Mesenchymal stem cell (in vitro differentiated cells and primary cell): ENCODE measurements at regions not wholly inside any gene's neighbourhood (a gene's known extent, or its start where the extent isn't known, plus 50 kb on each side); places are given as distances from the start of the nearest gene placed in this dataset.
A peak's percentile ranks its signal among the peaks of the same experiment; 100 is the strongest.

ENCODE experiments used
- DNase-seq: peaks from one replicate; pipeline ENCODE4 v3.0.0-alpha.2; 2013
- H2AFZ ChIP-seq: one replicate; pipeline ENCODE4 v1.6.1; 2013; ENCODE audit warnings: low read depth, mild to moderate bottlenecking, control low read depth, inconsistent platforms, low read length, moderate library complexity
- H2AK5ac ChIP-seq: 2 replicates; pipeline ENCODE4 v1.6.1; 2013; ENCODE audit warnings: low read length, moderate library complexity, mild to moderate bottlenecking, inconsistent platforms; ENCODE audit not compliant: severe bottlenecking
- H2BK120ac ChIP-seq: one replicate; pipeline ENCODE4 v1.6.1; 2013; ENCODE audit warnings: low read depth, mild to moderate bottlenecking, inconsistent platforms, low read length, moderate library complexity
- H2BK12ac ChIP-seq, 2 experiments: one replicate each; pipeline ENCODE4 v1.6.1; 2013; ENCODE audit warnings: inconsistent platforms in 2 of 2, low read length in 2 of 2, mild to moderate bottlenecking in 2 of 2, moderate library complexity in 2 of 2, control low read depth in 1 of 2
- H2BK15ac ChIP-seq: one replicate; pipeline ENCODE4 v1.6.1; 2013; ENCODE audit warnings: mild to moderate bottlenecking, low read depth, inconsistent platforms; ENCODE audit not compliant: poor library complexity, severe bottlenecking
- H2BK5ac ChIP-seq: 2 replicates; pipeline ENCODE4 v1.6.1; 2013; ENCODE audit warnings: low read depth, mild to moderate bottlenecking, low read length, control low read depth, inconsistent platforms; ENCODE audit not compliant: poor library complexity, severe bottlenecking
- H3K14ac ChIP-seq, 2 experiments: one replicate each; pipeline ENCODE4 v1.6.1; 2013; ENCODE audit warnings: inconsistent platforms in 2 of 2, low read length in 2 of 2, control low read depth in 1 of 2, mild to moderate bottlenecking in 1 of 2, moderate library complexity in 1 of 2
- H3K18ac ChIP-seq, 2 experiments: one replicate each; pipeline ENCODE4 v1.6.1; 2013; ENCODE audit warnings: inconsistent platforms in 2 of 2, low read length in 2 of 2, control low read depth in 1 of 2, low read depth in 1 of 2, mild to moderate bottlenecking in 1 of 2
- H3K23ac ChIP-seq, 2 experiments: one replicate each; pipeline ENCODE4 v1.6.1; 2013; ENCODE audit warnings: inconsistent platforms in 2 of 2, low read length in 2 of 2, mild to moderate bottlenecking in 2 of 2, moderate library complexity in 2 of 2, control low read depth in 1 of 2
- H3K27ac ChIP-seq: 2 replicates; pipeline ENCODE4 v1.5.1; 2013; ENCODE audit warnings: mild to moderate bottlenecking, moderate library complexity, low read length, control low read depth, inconsistent platforms; ENCODE audit not compliant: poor library complexity, severe bottlenecking
- H3K27me3 ChIP-seq, 2 experiments: 2 replicates each; pipeline versions ENCODE4 v1.6.1 to v1.7.0; 2013; ENCODE audit warnings: low read length in 2 of 2, mild to moderate bottlenecking in 2 of 2, moderate library complexity in 2 of 2, control low read depth in 1 of 2, inconsistent platforms in 1 of 2; ENCODE audit not compliant: control insufficient read depth in 1 of 2, insufficient read depth in 1 of 2
- H3K36me3 ChIP-seq, 2 experiments: 2 replicates each; pipeline versions ENCODE4 v1.6.1 to v1.7.0; 2013; ENCODE audit warnings: low read length in 2 of 2, control low read depth in 1 of 2, inconsistent platforms in 1 of 2, low read depth in 1 of 2, mild to moderate bottlenecking in 1 of 2; ENCODE audit not compliant: insufficient read depth in 2 of 2, control insufficient read depth in 1 of 2
- H3K4ac ChIP-seq, 2 experiments: one replicate each; pipeline ENCODE4 v1.6.1; 2013; ENCODE audit warnings: inconsistent platforms in 2 of 2, low read length in 2 of 2, mild to moderate bottlenecking in 2 of 2, moderate library complexity in 2 of 2, control low read depth in 1 of 2, low read depth in 1 of 2
- H3K4me1 ChIP-seq: 2 replicates; pipeline ENCODE4 v1.6.1; 2013; ENCODE audit warnings: low read depth, low read length, control low read depth; ENCODE audit not compliant: control insufficient read depth, insufficient read depth
- H3K4me2 ChIP-seq: 2 replicates; pipeline ENCODE4 v1.6.1; 2013; ENCODE audit warnings: low read length, mild to moderate bottlenecking, inconsistent platforms; ENCODE audit not compliant: poor library complexity, severe bottlenecking
- H3K4me3 ChIP-seq, 2 experiments: 2 replicates each; pipeline versions ENCODE4 v1.5.1 to v1.7.0; 2013; ENCODE audit warnings: low read length in 2 of 2, mild to moderate bottlenecking in 2 of 2, control low read depth in 1 of 2, low read depth in 1 of 2; ENCODE audit not compliant: insufficient read depth in 1 of 2
- H3K79me1 ChIP-seq: replicated peaks from 2 replicates; pipeline ENCODE4 v1.6.1; 2013; ENCODE audit warnings: mild to moderate bottlenecking, control low read depth, low read length, inconsistent platforms; ENCODE audit not compliant: poor library complexity, severe bottlenecking
- H3K9ac ChIP-seq: 2 replicates; pipeline ENCODE4 v1.7.0; 2013; ENCODE audit warnings: mild to moderate bottlenecking, low read length, moderate library complexity
- H3K9me3 ChIP-seq: 2 replicates; pipeline ENCODE4 v1.7.0; 2013; ENCODE audit warnings: mild to moderate bottlenecking, low read length; ENCODE audit not compliant: control insufficient read depth
- H4K8ac ChIP-seq: one replicate; pipeline ENCODE4 v1.6.1; 2013; ENCODE audit warnings: inconsistent platforms, mild to moderate bottlenecking, low read length, moderate library complexity
- H4K91ac ChIP-seq: one replicate; pipeline ENCODE4 v1.6.1; 2013; ENCODE audit warnings: mild to moderate bottlenecking, low read length, inconsistent platforms
- WGBS: methylation state at CpG from one replicate; pipeline ENCODE4 v1.1.7; 2013; ENCODE audit warnings: mixed read lengths; 5-methylcytosine and 5-hydroxymethylcytosine counted together

GRCh38 chr13:106177146-106177545 is 358.3 kb downstream of the EFNB2 start:
- no peak overlapping the region for H3K27ac ChIP-seq
- H3K27me3 ChIP-seq, result no peaks in the 10 kb centered on the region
- H2BK15ac ChIP-seq, result no peak overlapping the region
- no peaks in the 10 kb centered on the region for H3K79me1 ChIP-seq
- 96% methylated on average over 3 of the region's 5 CpGs for WGBS
- no peak overlapping the region for H3K14ac ChIP-seq
- H3K4me2 ChIP-seq, result no peak overlapping the region
- H2AFZ ChIP-seq, result no peak overlapping the region
- no peak overlapping the region for H3K9ac ChIP-seq
- no peak overlapping the region for H2BK120ac ChIP-seq
- H3K36me3 ChIP-seq, result no peaks in the 10 kb centered on the region
- no peak overlapping the region for H3K18ac ChIP-seq
- peaks cover 6% of the 10 kb centered on the region for H3K9me3 ChIP-seq
- no peak for DNase-seq
- peaks cover 2% of the 10 kb centered on the region for H3K4me1 ChIP-seq
- H2AK5ac ChIP-seq, result no peak overlapping the region
- no peak overlapping the region for H2BK12ac ChIP-seq
- H3K4me3 ChIP-seq, result no peak overlapping the region
- H3K23ac ChIP-seq, result no peak overlapping the region
- no peak overlapping the region for H3K4ac ChIP-seq
- H4K91ac ChIP-seq, result no peak overlapping the region
- H4K8ac ChIP-seq, result no peak overlapping the region
- no peak overlapping the region for H2BK5ac ChIP-seq

GRCh38 chr13:106176117-106176516 is 359.3 kb downstream of the EFNB2 start:
- Histone ChIP-seq H2BK120ac (no peak overlapping the region), H3K9me3 (peaks cover 6% of the 10 kb centered on the region), H3K36me3 (no peaks in the 10 kb centered on the region), H3K27ac (no peak overlapping the region), H3K4me1 (peaks cover 2% of the 10 kb centered on the region), H4K8ac (no peak overlapping the region), H3K4ac (peak overlapping the region in 1 of 2 experiments; percentile 41), H3K4me3 (peak overlapping the region in 1 of 2 experiments; percentile 5), H3K27me3 (no peaks in the 10 kb centered on the region), H4K91ac (no peak overlapping the region), H3K18ac (peak overlapping the region in 1 of 2 experiments; percentile 5), H3K9ac (peak overlapping the region; percentile 71), H3K14ac (no peak overlapping the region), H2AK5ac (no peak overlapping the region), H3K23ac (no peak overlapping the region), H3K79me1 (no peaks in the 10 kb centered on the region), H2AFZ (no peak overlapping the region), H2BK12ac (no peak overlapping the region), H2BK15ac (no peak overlapping the region), H2BK5ac (no peak overlapping the region), H3K4me2 (no peak overlapping the region)
- 45% methylated on average over 4 of the region's 4 CpGs for WGBS
- peak; percentile 54 for DNase-seq

- H3K9me3 ChIP-seq, result no peaks in the 10 kb centered on the region
- H2BK15ac ChIP-seq, result no peak overlapping the region
- H3K27ac ChIP-seq, result no peak overlapping the region
- H2AK5ac ChIP-seq, result no peak overlapping the region
- H3K36me3 ChIP-seq, result no peaks in the 10 kb centered on the region
- no peak overlapping the region for H3K9ac ChIP-seq
- H4K8ac ChIP-seq, result no peak overlapping the region
- no peak overlapping the region for H3K18ac ChIP-seq
- no peak overlapping the region for H3K4ac ChIP-seq
- H2BK120ac ChIP-seq, result no peak overlapping the region
- no peaks in the 10 kb centered on the region for H3K79me1 ChIP-seq
- no peak overlapping the region for H2AFZ ChIP-seq
- H3K4me3 ChIP-seq, result no peak overlapping the region
- no peak overlapping the region for H2BK5ac ChIP-seq
- H3K27me3 ChIP-seq, result no peaks in the 10 kb centered on the region
- no peak overlapping the region for H4K91ac ChIP-seq
- no peak for DNase-seq
- 95% methylated on average over 5 of the region's 7 CpGs for WGBS
- no peak overlapping the region for H3K4me2 ChIP-seq
- H3K14ac ChIP-seq, result no peak overlapping the region
- H2BK12ac ChIP-seq, result no peak overlapping the region
- H3K23ac ChIP-seq, result no peak overlapping the region
- peaks cover 2% of the 10 kb centered on the region for H3K4me1 ChIP-seq
These were observed 361.4 kb downstream of the EFNB2 start for GRCh38 chr13:106173891-106174610.

GRCh38 chr13:106173346-106173745 is 362.1 kb downstream of the EFNB2 start:
- Histone ChIP-seq H3K4me2 (no peak overlapping the region), H3K4ac (no peak overlapping the region), H2BK5ac (no peak overlapping the region), H2BK12ac (no peak overlapping the region), H4K91ac (no peak overlapping the region), H2AK5ac (no peak overlapping the region), H4K8ac (peak overlapping the region; percentile 7), H3K9me3 (no peaks in the 10 kb centered on the region), H3K27me3 (no peaks in the 10 kb centered on the region), H3K23ac (no peak overlapping the region), H3K79me1 (no peaks in the 10 kb centered on the region), H3K27ac (no peak overlapping the region), H3K9ac (no peak overlapping the region), H3K4me1 (peaks cover 2% of the 10 kb centered on the region), H2AFZ (no peak overlapping the region), H2BK120ac (no peak overlapping the region), H2BK15ac (no peak overlapping the region), H3K18ac (no peak overlapping the region), H3K36me3 (no peaks in the 10 kb centered on the region), H3K14ac (no peak overlapping the region), H3K4me3 (no peak overlapping the region)
- DNase-seq, result no peak
- WGBS, result 100% methylated on average over 2 of the region's 2 CpGs
